ENCODE measurements at regions not wholly inside any gene's neighbourhood (a gene's known extent, or its start where the extent isn't known, plus 50 kb on each side); places are given as distances from the start of the nearest gene placed in this dataset.

DNA sequence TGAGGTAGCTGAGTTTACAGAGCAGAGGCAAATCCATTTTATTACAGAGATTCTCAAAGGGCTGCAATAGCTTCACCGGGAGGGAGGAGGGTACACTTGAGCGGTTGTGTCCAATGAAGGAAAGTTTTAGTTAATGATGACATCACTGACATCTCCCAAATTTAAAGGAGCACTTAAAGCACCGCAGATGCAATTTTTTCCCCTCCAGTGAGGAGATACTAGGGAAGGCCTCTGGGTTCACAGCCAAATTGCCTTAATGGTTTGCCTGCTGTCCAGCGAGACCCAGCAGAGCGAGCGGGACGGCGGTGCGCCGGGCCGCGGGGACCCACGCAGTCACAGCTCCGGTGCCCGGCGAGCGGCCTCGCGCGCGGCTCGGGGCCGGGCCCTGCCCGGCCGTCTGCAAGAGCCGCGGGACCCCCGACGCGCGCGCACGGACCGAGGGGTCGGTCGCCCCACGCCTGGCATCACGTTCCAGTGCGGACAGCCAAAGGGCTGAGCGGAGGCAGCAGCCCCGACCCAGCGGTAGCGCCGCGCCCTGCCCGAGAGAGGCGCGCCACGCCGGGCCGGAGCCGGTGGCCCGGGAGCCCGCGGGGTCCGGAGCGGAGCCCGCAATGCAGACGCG, 160.5 kb upstream of the CHRNA7 start:
- intact Hi-C loops (cut with micrococcal nuclease) = loop anchor here (5.0 kb wide), 1 partner anchor 542 kb away; the partner anchor contains the start of gene KLF13
- Histone ChIP-seq H3K27ac (ENCODE audit: low read length) (no peak overlapping the region), H3K9ac (ENCODE audit: low read length) (no peak overlapping the region), H3K36me3 (ENCODE audit: low read depth, low read length) (no peaks in the 10 kb centered on the region), H3K4me3 (ENCODE audit: low read length) (no peak overlapping the region), H4K20me1 (ENCODE audit: low read length) (no peaks in the 10 kb centered on the region), H3K9me3 (ENCODE audit: low read length) (no peaks in the 10 kb centered on the region), H3K27me3 (ENCODE audit: low read length) (peaks cover 16% of the 10 kb centered on the region), H2AFZ (ENCODE audit: low read length) (no peak overlapping the region), H3F3A (ENCODE audit: low read length, unreplicated experiment) (no peaks in the 10 kb centered on the region), H3K4me2 (ENCODE audit: low read length) (no peak overlapping the region), H3K9me2 (replicated peaks; ENCODE audit: low read length) (no peaks in the 10 kb centered on the region), H3K79me2 (ENCODE audit: low read length) (no peaks in the 10 kb centered on the region), H3K4me1 (ENCODE audit: insufficient read depth, low read length) (no peaks in the 10 kb centered on the region; the same call in 1 of the 2 replicates)
- DNase-seq (no peak), ATAC-seq (peak; percentile 6)
- ChIA-PET POLR2A (ENCODE audit: unreplicated experiment) (no interaction called here), CTCF (no interaction called here)
- BruUV-seq (replicated peaks) = no TSS peak
- TF ChIP-seq EZH2 (IDR thresholded peaks at IDR 0.05; ENCODE audit: low read length, unreplicated experiment) = no peak
- TF ChIP-seq EZH2phosphoT487 (IDR thresholded peaks at IDR 0.05; ENCODE audit: borderline replicate concordance, low read length) = no peak
- TF ChIP-seq, protein P1, sequence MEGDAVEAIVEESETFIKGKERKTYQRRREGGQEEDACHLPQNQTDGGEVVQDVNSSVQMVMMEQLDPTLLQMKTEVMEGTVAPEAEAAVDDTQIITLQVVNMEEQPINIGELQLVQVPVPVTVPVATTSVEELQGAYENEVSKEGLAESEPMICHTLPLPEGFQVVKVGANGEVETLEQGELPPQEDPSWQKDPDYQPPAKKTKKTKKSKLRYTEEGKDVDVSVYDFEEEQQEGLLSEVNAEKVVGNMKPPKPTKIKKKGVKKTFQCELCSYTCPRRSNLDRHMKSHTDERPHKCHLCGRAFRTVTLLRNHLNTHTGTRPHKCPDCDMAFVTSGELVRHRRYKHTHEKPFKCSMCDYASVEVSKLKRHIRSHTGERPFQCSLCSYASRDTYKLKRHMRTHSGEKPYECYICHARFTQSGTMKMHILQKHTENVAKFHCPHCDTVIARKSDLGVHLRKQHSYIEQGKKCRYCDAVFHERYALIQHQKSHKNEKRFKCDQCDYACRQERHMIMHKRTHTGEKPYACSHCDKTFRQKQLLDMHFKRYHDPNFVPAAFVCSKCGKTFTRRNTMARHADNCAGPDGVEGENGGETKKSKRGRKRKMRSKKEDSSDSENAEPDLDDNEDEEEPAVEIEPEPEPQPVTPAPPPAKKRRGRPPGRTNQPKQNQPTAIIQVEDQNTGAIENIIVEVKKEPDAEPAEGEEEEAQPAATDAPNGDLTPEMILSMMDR (conservative IDR thresholded peaks at IDR 0.05; ENCODE audit: low read depth, low read length) = no peak

DNA sequence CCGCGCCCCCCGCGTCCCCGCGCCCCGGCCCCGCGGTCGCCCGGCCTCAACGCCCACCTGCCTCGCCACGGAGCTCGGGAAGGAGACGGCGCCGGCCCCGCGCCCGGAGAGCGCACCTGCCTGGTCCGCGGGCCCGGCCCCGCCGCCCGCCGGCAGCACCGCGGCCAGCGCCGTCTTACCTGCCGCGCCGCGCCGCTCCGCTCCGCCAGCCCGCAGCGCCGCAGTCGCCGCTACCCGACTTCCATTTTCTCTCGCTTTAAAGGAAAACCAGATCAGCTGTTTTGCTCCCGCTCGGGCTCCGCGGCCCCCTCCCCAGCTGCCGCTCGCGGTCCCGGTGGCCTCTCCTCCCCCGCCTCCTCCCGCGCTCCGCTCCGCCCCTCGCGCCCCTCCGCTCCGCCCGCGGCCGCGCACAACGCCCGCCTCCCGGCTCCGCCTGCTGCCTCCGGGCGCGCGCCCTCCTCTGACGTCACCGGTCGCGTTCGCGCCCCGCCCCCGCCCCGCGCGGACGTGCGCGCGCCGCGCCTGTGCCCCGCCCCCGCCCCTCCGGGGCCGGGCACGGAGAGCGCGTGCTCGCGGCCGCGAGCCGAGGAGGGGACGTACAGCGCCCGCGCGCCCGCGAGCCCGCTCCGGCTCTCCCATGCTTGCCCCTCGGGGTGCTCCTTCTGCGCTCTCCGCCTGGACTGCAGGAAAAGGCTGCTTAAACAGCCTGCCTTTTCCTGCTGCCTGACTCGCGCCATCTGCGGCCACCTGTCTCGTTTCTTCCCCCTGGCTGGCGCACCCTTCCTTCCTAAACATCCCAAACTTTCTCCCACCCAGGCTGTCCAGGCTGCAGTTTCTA, 159.8 kb upstream of the CHRNA7 start, which contains the start of gene OTUD7A:
Gene OTUD7A (minus strand): TSS at position 346 of the 838 bp plus-strand sequence.
- peak within 1 kb of the TSS; percentile 99 for H2AFZ ChIP-seq (ENCODE audit: low read length)
- POLR2A ChIA-PET (ENCODE audit: unreplicated experiment) = no interaction called here
- H4K20me1 ChIP-seq (ENCODE audit: low read length) = no peaks in the 10 kb centered on the region
- TF ChIP-seq EZH2 (IDR thresholded peaks at IDR 0.05; ENCODE audit: low read length, unreplicated experiment) = no peak
- no peaks in the 10 kb centered on the region for H3K36me3 ChIP-seq (ENCODE audit: low read depth, low read length)
- H3F3A ChIP-seq (ENCODE audit: low read length, unreplicated experiment) = no peaks in the 10 kb centered on the region
- H3K4me1 ChIP-seq (ENCODE audit: insufficient read depth, low read length) = no peaks in the 10 kb centered on the region; the same call in 1 of the 2 replicates
- intact Hi-C loops (cut with micrococcal nuclease) = loop anchor here (5.0 kb wide), 1 partner anchor 543 kb away; the partner anchor contains the start of gene KLF13
- H3K27ac ChIP-seq (ENCODE audit: low read length) = no peak within 1 kb of the TSS
- 0 out of 2 replicates have a peak within 1 kb of the TSS, but pooled peaks have one; percentile 37 for H3K9ac ChIP-seq (ENCODE audit: low read length)
- no peaks in the 10 kb centered on the region for H3K9me3 ChIP-seq (ENCODE audit: low read length)
- no peaks in the 10 kb centered on the region for H3K9me2 ChIP-seq (replicated peaks; ENCODE audit: low read length)
- CTCF ChIA-PET = no interaction called here
- no TSS peak for BruUV-seq (replicated peaks)
- H3K4me2 ChIP-seq (ENCODE audit: low read length) = peak within 1 kb of the TSS; percentile 97
- H3K4me3 ChIP-seq (ENCODE audit: low read length) = peak within 1 kb of the TSS; percentile 82
- H3K79me2 ChIP-seq (ENCODE audit: low read length) = no peaks in the 10 kb centered on the region
- DNase-seq = peak; percentile 80
- peak; percentile 87 for ATAC-seq
- peaks cover 14% of the 10 kb centered on the region; the same call in 1 of the 2 replicates for H3K27me3 ChIP-seq (ENCODE audit: low read length)

DNA sequence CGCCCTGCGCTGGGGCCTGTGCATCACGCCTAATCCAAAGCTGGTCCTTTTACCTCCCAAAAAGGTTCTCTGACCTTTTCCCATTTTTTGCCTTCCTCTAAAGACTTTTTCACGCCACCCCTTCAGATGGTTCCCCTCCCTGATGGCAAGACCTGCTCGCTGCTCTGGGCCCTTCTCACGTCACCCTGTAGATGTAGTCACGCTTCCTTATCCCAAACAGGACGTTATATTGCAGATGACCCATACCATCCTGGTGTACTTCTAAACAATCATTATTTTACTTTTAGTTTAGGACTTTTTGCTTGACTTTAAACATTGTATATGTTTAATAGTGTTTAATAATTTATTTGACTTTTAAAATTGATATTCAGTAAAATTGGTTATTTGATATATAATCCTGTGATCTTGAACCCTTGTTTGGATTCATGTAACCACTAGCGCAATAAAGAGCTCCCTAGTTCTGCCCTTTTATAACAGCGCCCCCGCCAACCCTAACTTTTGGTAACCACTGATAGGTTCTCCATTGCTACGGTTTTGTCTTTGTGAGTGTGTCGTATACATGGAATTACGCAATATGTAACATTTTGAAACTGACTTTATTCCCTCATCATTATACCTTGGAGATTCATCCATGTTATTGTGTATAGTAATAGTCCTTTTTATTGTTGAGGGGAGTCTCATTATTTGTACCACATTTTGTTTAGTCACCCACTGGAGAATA, 159.0 kb upstream of the CHRNA7 start:
- Histone ChIP-seq H3K4me2 (ENCODE audit: low read length) (peak overlapping the region; percentile 97), H3K4me1 (ENCODE audit: insufficient read depth, low read length) (no peaks in the 10 kb centered on the region; the same call in 1 of the 2 replicates), H4K20me1 (ENCODE audit: low read length) (no peaks in the 10 kb centered on the region), H3K27me3 (ENCODE audit: low read length) (peaks cover 11% of the 10 kb centered on the region; the same call in 1 of the 2 replicates), H3K36me3 (ENCODE audit: low read depth, low read length) (no peaks in the 10 kb centered on the region), H3K9ac (ENCODE audit: low read length) (0 out of 2 replicates have a peak overlapping the region, but pooled peaks have one; percentile 37), H2AFZ (ENCODE audit: low read length) (peak overlapping the region; percentile 99), H3K79me2 (ENCODE audit: low read length) (no peaks in the 10 kb centered on the region), H3F3A (ENCODE audit: low read length, unreplicated experiment) (no peaks in the 10 kb centered on the region), H3K27ac (ENCODE audit: low read length) (no peak overlapping the region), H3K4me3 (ENCODE audit: low read length) (peak overlapping the region; percentile 82), H3K9me2 (replicated peaks; ENCODE audit: low read length) (no peaks in the 10 kb centered on the region), H3K9me3 (ENCODE audit: low read length) (no peaks in the 10 kb centered on the region)
- no TSS peak for BruUV-seq (replicated peaks)
- CTCF ChIA-PET = no interaction called here
- intact Hi-C loops (cut with micrococcal nuclease) = loop anchor here (5.0 kb wide), 1 partner anchor 544 kb away; the partner anchor contains the start of gene KLF13
- DNase-seq (no peak), ATAC-seq (peak; percentile 20)
- no peak for TF ChIP-seq EZH2 (IDR thresholded peaks at IDR 0.05; ENCODE audit: low read length, unreplicated experiment)
- POLR2A ChIA-PET (ENCODE audit: unreplicated experiment) = no interaction called here

Data from PC-3 (cell line).